H1 (cell line): ENCODE measurements at regions not wholly inside any gene's neighbourhood (a gene's known extent, or its start where the extent isn't known, plus 50 kb on each side); places are given as distances from the start of the nearest gene placed in this dataset.

ENCODE experiments used
- CTCF ChIA-PET: fragments of 300-600 bp; sonication (Branson Sonifier 250); formaldehyde crosslinking; loops from one replicate; lab custom pipeline; 2021; ENCODE audit not compliant: partially characterized antibody; lab: Charles Lee
- POLR2A ChIA-PET: fragments of 300-600 bp; sonication (Branson Sonifier 250); formaldehyde crosslinking; loops from one replicate; lab custom pipeline; 2021; ENCODE audit warnings: inconsistent platforms; ENCODE audit not compliant: partially characterized antibody; lab: Charles Lee
- DNase-seq, 2 experiments: peaks; one replicate each; pipeline versions ENCODE4 v3.0.0 to v3.0.0-alpha.2; 2010 to 2022; ENCODE audit warnings: low spot score in 2 of 2, low read depth in 1 of 2, mixed read lengths in 1 of 2
- FAIRE-seq: peaks from 2 replicates; lab custom pipeline; 2011; peaks lifted over from hg19 to GRCh38; lab: Jason Lieb, UNC
- H2AFZ ChIP-seq: 2 replicates; pipeline ENCODE4 v1.8.1; 2012; ENCODE audit warnings: low read length, inconsistent platforms
- H2AK5ac ChIP-seq: 2 replicates; pipeline ENCODE4 v1.6.1; 2013; ENCODE audit warnings: low read depth, low read length
- H2BK120ac ChIP-seq: replicated peaks from 2 replicates; pipeline ENCODE3; 2013; ENCODE audit warnings: low read depth, low read length, inconsistent platforms
- H2BK12ac ChIP-seq: 2 replicates; pipeline ENCODE4 v1.6.1; 2013; ENCODE audit warnings: low read depth, low read length
- H2BK15ac ChIP-seq: 2 replicates; pipeline ENCODE4 v1.6.1; 2013; ENCODE audit warnings: low read length
- H2BK20ac ChIP-seq: 2 replicates; pipeline ENCODE4 v1.6.1; 2013; ENCODE audit warnings: low read length
- H2BK5ac ChIP-seq: 2 replicates; pipeline ENCODE4 v1.6.1; 2013; ENCODE audit warnings: low read depth, low read length
- H3K14ac ChIP-seq: 2 replicates; pipeline ENCODE4 v1.6.1; 2013; ENCODE audit warnings: inconsistent platforms; ENCODE audit not compliant: insufficient read length
- H3K18ac ChIP-seq: 2 replicates; pipeline ENCODE4 v1.6.1; 2013; ENCODE audit warnings: low read length; ENCODE audit errors: extremely low read depth
- H3K23ac ChIP-seq: 2 replicates; pipeline ENCODE4 v1.6.1; 2013; ENCODE audit warnings: inconsistent platforms; ENCODE audit not compliant: insufficient read length
- H3K23me2 ChIP-seq: 2 replicates; pipeline ENCODE4 v1.6.1; 2013; ENCODE audit warnings: low read depth, low read length
- H3K27ac ChIP-seq: 2 replicates; pipeline ENCODE4 v1.6.1; 2011; ENCODE audit warnings: low read depth, low read length, inconsistent platforms
- H3K27me3 ChIP-seq, 4 experiments: replicated peaks in 1 of 4; 1 replicate in 1 of 4; 2 replicates in 3 of 4; pipeline versions ENCODE4 v1.6.1 to v1.8.1; 2011 to 2013; ENCODE audit warnings: low read length in 3 of 4, mild to moderate bottlenecking in 3 of 4, inconsistent platforms in 2 of 4, mixed read lengths in 2 of 4, moderate library complexity in 1 of 4; ENCODE audit not compliant: control insufficient read depth in 3 of 4, insufficient read depth in 3 of 4; ENCODE audit errors: extremely low read depth in 1 of 4
- H3K36me3 ChIP-seq, 4 experiments: 2 replicates each; pipeline versions ENCODE4 v1.6.1 to v1.8.1; 2011 to 2013; ENCODE audit warnings: mild to moderate bottlenecking in 4 of 4, low read length in 3 of 4, moderate library complexity in 2 of 4, control low read depth in 1 of 4, inconsistent platforms in 1 of 4; ENCODE audit not compliant: insufficient read depth in 4 of 4, control insufficient read depth in 2 of 4
- H3K4ac ChIP-seq: replicated peaks from 2 replicates; pipeline ENCODE3; 2013; ENCODE audit warnings: low read length, low read depth, mixed read lengths, inconsistent platforms; ENCODE audit not compliant: insufficient read length
- H3K4me1 ChIP-seq, 4 experiments: replicated peaks in 1 of 4; 1 replicate in 1 of 4; 2 replicates in 3 of 4; pipeline versions ENCODE4 v1.6.1 to v1.8.1; 2011 to 2013; ENCODE audit warnings: low read length in 3 of 4, inconsistent platforms in 2 of 4, mixed read lengths in 1 of 4; ENCODE audit not compliant: insufficient read depth in 4 of 4, control insufficient read depth in 3 of 4
- H3K4me2 ChIP-seq, 2 experiments: 2 replicates each; pipeline versions ENCODE4 v1.6.1 to v1.8.1; 2011 to 2013; ENCODE audit warnings: low read depth in 2 of 2, low read length in 2 of 2, control low read depth in 1 of 2, inconsistent platforms in 1 of 2, mild to moderate bottlenecking in 1 of 2; ENCODE audit not compliant: insufficient read depth in 1 of 2
- H3K4me3 ChIP-seq, 4 experiments: fragments of 200-600, 300-600 bp in 1 of 4; sonication (generic), shearing (Covaris generic), sonication (Bioruptor Twin) in 1 of 4; 2 replicates each; pipeline versions ENCODE4 v1.5.1 to v1.8.1; 2011 to 2016; ENCODE audit warnings: low read length in 4 of 4, low read depth in 3 of 4, control low read depth in 2 of 4, inconsistent platforms in 2 of 4, mild to moderate bottlenecking in 2 of 4, mixed read lengths in 1 of 4, moderate library complexity in 1 of 4; ENCODE audit not compliant: insufficient read depth in 2 of 4; ENCODE audit errors: extremely low read depth in 1 of 4
- H3K56ac ChIP-seq: replicated peaks from 2 replicates; pipeline ENCODE3; 2013; ENCODE audit warnings: low read depth, mild to moderate bottlenecking, mixed read lengths, low read length, inconsistent platforms; ENCODE audit not compliant: insufficient read length
- H3K79me1 ChIP-seq: 2 replicates; pipeline ENCODE4 v1.6.1; 2013; ENCODE audit warnings: low read depth, low read length, control low read depth
- H3K79me2 ChIP-seq, 2 experiments: 2 replicates each; pipeline versions ENCODE4 v1.6.1 to v1.8.1; 2012 to 2013; ENCODE audit warnings: low read length in 2 of 2, mild to moderate bottlenecking in 2 of 2, inconsistent platforms in 1 of 2; ENCODE audit not compliant: insufficient read depth in 2 of 2, control insufficient read depth in 1 of 2
- H3K9ac ChIP-seq, 4 experiments: replicated peaks in 1 of 4; 1 replicate in 1 of 4; 2 replicates in 3 of 4; pipeline versions ENCODE4 v1.6.1 to v1.8.1; 2011 to 2013; ENCODE audit warnings: low read depth in 3 of 4, low read length in 3 of 4, control low read depth in 2 of 4, mild to moderate bottlenecking in 2 of 4, moderate library complexity in 2 of 4, inconsistent platforms in 1 of 4; ENCODE audit errors: extremely low read depth in 1 of 4
- H3K9me3 ChIP-seq, 2 experiments: 2 replicates each; pipeline versions ENCODE4 v1.6.1 to v1.8.1; 2012 to 2013; ENCODE audit warnings: mild to moderate bottlenecking in 2 of 2, moderate library complexity in 2 of 2, control low read depth in 1 of 2, inconsistent platforms in 1 of 2, low read depth in 1 of 2, low read length in 1 of 2, mixed read lengths in 1 of 2; ENCODE audit not compliant: insufficient read depth in 2 of 2
- H4K20me1 ChIP-seq, 2 experiments: replicated peaks in 1 of 2; 2 replicates each; pipeline versions ENCODE3 to v1.8.1; 2011 to 2013; ENCODE audit warnings: inconsistent platforms in 2 of 2, low read length in 2 of 2, mild to moderate bottlenecking in 1 of 2; ENCODE audit not compliant: insufficient read depth in 2 of 2, control insufficient read depth in 1 of 2
- H4K5ac ChIP-seq: 2 replicates; pipeline ENCODE4 v1.6.1; 2013; ENCODE audit warnings: low read length, low read depth, mixed read lengths, inconsistent platforms; ENCODE audit not compliant: insufficient read length
- H4K8ac ChIP-seq: 2 replicates; pipeline ENCODE4 v1.8.0; 2013; ENCODE audit warnings: mild to moderate bottlenecking, moderate library complexity, low read length, inconsistent platforms; ENCODE audit not compliant: insufficient read depth; ENCODE audit errors: extremely low read depth
- H4K91ac ChIP-seq: replicated peaks from 2 replicates; pipeline ENCODE3; 2013; ENCODE audit warnings: low read length, mixed read lengths, inconsistent platforms; ENCODE audit not compliant: insufficient read length
- BCL11A ChIP-seq, 2 experiments: IDR thresholded peaks; one replicate each; pipeline ENCODE4 v1.6.1; 2011; ENCODE audit warnings: low read depth in 2 of 2, low read length in 2 of 2, mild to moderate bottlenecking in 2 of 2
- CBX5 ChIP-seq: fragments of 300-800, 300-1000 bp; sonication (generic); IDR thresholded peaks from 2 replicates; pipeline ENCODE4 v1.7.1; 2016; ENCODE audit warnings: antibody characterized with exemption, low read length, low read depth
- CEBPB ChIP-seq: IDR thresholded peaks from 2 replicates; pipeline ENCODE4 v1.6.1; 2012; ENCODE audit warnings: low read depth, low read length
- CHD2 ChIP-seq: IDR thresholded peaks from 2 replicates; pipeline ENCODE4 v1.6.1; 2012; ENCODE audit warnings: low read length, improper control_type of control experiment
- HDAC6 ChIP-seq: IDR thresholded peaks from one replicate; pipeline ENCODE4 v1.7.1; 2012; ENCODE audit warnings: low read depth, mild to moderate bottlenecking, inconsistent platforms, low read length, moderate library complexity
- KDM5A ChIP-seq: fragments of 200-600 bp; IDR thresholded peaks from 2 replicates; pipeline ENCODE4 v1.7.1; 2012; ENCODE audit warnings: mild to moderate bottlenecking, low read length, inconsistent platforms, mixed read lengths
- NANOG ChIP-seq: IDR thresholded peaks from 2 replicates; pipeline ENCODE4 v1.6.1; 2011; ENCODE audit warnings: low read length, low read depth, mild to moderate bottlenecking, inconsistent platforms; ENCODE audit not compliant: insufficient read depth, poor library complexity, severe bottlenecking
- PHF8 ChIP-seq: fragments of 200-600 bp; sonication (generic); conservative IDR thresholded peaks from 2 replicates; pipeline ENCODE4 v1.7.1; 2012; ENCODE audit warnings: low read depth, mild to moderate bottlenecking, inconsistent platforms, low read length, moderate library complexity
- RFX5 ChIP-seq: IDR thresholded peaks from 2 replicates; pipeline ENCODE4 v1.6.1; 2011; ENCODE audit warnings: low read depth, low read length, improper control_type of control experiment, borderline replicate concordance
- SP4 ChIP-seq: IDR thresholded peaks from 2 replicates; pipeline ENCODE4 v1.6.1; 2012; ENCODE audit warnings: low read length, inconsistent platforms
- TAF7 ChIP-seq: optimal IDR thresholded peaks from 2 replicates; pipeline ENCODE3; 2011; ENCODE audit warnings: low read depth, mild to moderate bottlenecking, inconsistent platforms, low read length, moderate library complexity, borderline replicate concordance
- WGBS, 2 experiments: shearing (Covaris generic) in 1 of 2; methylation state at CpG; one replicate each; pipeline versions ENCODE4 v1.1.6 to v1.1.7; 2013 to 2015; ENCODE audit warnings: low lambda C conversion rate in 2 of 2, mixed read lengths in 2 of 2, inconsistent platforms in 1 of 2, low coverage in 1 of 2, missing lambda C conversion rate in 1 of 2; ENCODE audit not compliant: insufficient replicate concordance in 2 of 2, insufficient coverage in 1 of 2, insufficient read length in 1 of 2; ENCODE audit errors: extremely low coverage in 1 of 2, missing lambda C conversion rate in 1 of 2; 5-methylcytosine and 5-hydroxymethylcytosine counted together
- TF ChIP-seq, protein P1 (sequence below): IDR thresholded peaks from 2 replicates; pipeline ENCODE4 v1.6.1; 2012; ENCODE audit warnings: low read length, inconsistent platforms
- TF ChIP-seq, protein P2 (sequence below): IDR thresholded peaks from 2 replicates; pipeline ENCODE4 v1.6.1; 2012; ENCODE audit warnings: inconsistent platforms

DNA sequence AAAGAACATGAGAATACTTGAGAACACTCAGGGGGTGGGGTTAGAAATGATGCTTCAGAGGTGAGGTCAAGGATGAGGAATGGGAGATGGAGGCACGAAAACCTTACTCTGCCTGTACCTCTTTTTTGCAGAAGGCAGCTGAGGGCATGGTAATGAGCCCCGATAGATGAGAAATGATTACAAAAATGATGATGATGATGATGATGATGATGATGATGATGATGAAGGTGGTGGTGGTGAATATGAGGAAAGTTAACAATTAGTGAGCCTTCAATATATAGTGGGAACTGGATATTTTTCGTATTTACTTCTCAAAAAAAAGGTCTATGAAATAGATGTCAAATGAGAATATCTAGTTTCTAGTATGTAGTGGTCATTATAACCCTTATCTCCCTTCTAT is 584.3 kb downstream of the EPHA4 start:
- H2BK120ac ChIP-seq, result no peak overlapping the region
- H3K56ac ChIP-seq, result no peak overlapping the region
- no peak overlapping the region for H3K27ac ChIP-seq
- H4K20me1 ChIP-seq, result no peaks in the 10 kb centered on the region
- no peak overlapping the region for H3K4me3 ChIP-seq
- H3K36me3 ChIP-seq, result no peaks in the 10 kb centered on the region
- DNase-seq, result no peak
- H3K18ac ChIP-seq, result no peak overlapping the region
- WGBS, 2 experiments, result 90% methylated on average over 3 of the region's 3 CpGs; no CpG with 5 or more reads in 1 of the 2 experiments
- H2BK20ac ChIP-seq, result no peak overlapping the region
- H4K5ac ChIP-seq, result no peak overlapping the region
- H3K79me1 ChIP-seq, result no peaks in the 10 kb centered on the region
- no peak overlapping the region for H3K14ac ChIP-seq
- H2AK5ac ChIP-seq, result no peak overlapping the region
- H3K27me3 ChIP-seq, result no peaks in the 10 kb centered on the region
- H2BK12ac ChIP-seq, result no peak overlapping the region
- 0 out of 7 replicates have a peak, but pooled peaks cover 0 to 3% (median 0%) of the 10 kb centered on the region in 4 experiments for H3K4me1 ChIP-seq
- no peak overlapping the region for H4K91ac ChIP-seq
- no peak overlapping the region for H3K4me2 ChIP-seq
- no peak overlapping the region for H2BK15ac ChIP-seq
- ChIA-PET POLR2A (interaction anchor here (0.6 kb wide), 1 partner anchor 187 kb away, joined by 3 read pairs; no protein-coding TSS in a partner anchor), CTCF (no interaction called here)
- H3K79me2 ChIP-seq, result no peaks in the 10 kb centered on the region
- H4K8ac ChIP-seq, result no peak overlapping the region
- H3K23me2 ChIP-seq, result no peaks in the 10 kb centered on the region; the same call in 1 of the 2 replicates
- FAIRE-seq, result no peak
- no peak overlapping the region for H3K4ac ChIP-seq
- no peaks in the 10 kb centered on the region for H3K9me3 ChIP-seq
- H3K9ac ChIP-seq, result no peak overlapping the region
- H2BK5ac ChIP-seq, result no peak overlapping the region
- no peak overlapping the region for H2AFZ ChIP-seq
- no peak overlapping the region for H3K23ac ChIP-seq
- TF ChIP-seq TAF7 (no peak), CEBPB (no peak), CHD2 (no peak), KDM5A (no peak), HDAC6 (no peak), NANOG (no peak), CBX5 (no peak), RFX5 (no peak), BCL11A (IDR thresholded peaks at IDR 0.05; ENCODE audit: low read depth in 2 of 2, low read length in 2 of 2) (no peak), SP4 (no peak), PHF8 (no peak)
- TF ChIP-seq, protein P1, sequence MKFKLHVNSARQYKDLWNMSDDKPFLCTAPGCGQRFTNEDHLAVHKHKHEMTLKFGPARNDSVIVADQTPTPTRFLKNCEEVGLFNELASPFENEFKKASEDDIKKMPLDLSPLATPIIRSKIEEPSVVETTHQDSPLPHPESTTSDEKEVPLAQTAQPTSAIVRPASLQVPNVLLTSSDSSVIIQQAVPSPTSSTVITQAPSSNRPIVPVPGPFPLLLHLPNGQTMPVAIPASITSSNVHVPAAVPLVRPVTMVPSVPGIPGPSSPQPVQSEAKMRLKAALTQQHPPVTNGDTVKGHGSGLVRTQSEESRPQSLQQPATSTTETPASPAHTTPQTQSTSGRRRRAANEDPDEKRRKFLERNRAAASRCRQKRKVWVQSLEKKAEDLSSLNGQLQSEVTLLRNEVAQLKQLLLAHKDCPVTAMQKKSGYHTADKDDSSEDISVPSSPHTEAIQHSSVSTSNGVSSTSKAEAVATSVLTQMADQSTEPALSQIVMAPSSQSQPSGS, result no peak
- TF ChIP-seq, protein P2, sequence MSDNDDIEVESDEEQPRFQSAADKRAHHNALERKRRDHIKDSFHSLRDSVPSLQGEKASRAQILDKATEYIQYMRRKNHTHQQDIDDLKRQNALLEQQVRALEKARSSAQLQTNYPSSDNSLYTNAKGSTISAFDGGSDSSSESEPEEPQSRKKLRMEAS, result no peak
